ENCODE measurements at regions not wholly inside any gene's neighbourhood (a gene's known extent, or its start where the extent isn't known, plus 50 kb on each side); places are given as distances from the start of the nearest gene placed in this dataset.
"Not testable (repeated sequence)": the region's sequence is repeated elsewhere in the genome, so short reads cannot be mapped to it uniquely, and the experiment has no call there.

- POLR2A ChIA-PET, result not testable (repeated sequence)
Observed at GRCh38 chr1:146389178-146389577, 160.4 kb upstream of the NOTCH2NLA start.

GRCh38 chr1:146387750-146388469 is 159.1 kb upstream of the NOTCH2NLA start:
- H3K27ac ChIP-seq (ENCODE audit: insufficient read depth, low read depth, low read length); BruUV-seq (replicated peaks); H4K20me1 ChIP-seq (replicated peaks; ENCODE audit: control insufficient read depth, extremely low read depth, insufficient read depth, low read length); H3K9ac ChIP-seq (replicated peaks; ENCODE audit: extremely low read depth, insufficient read depth, low read length); dilution Hi-C loops (cut with MboI; ENCODE audit: extremely low pct_ligation_motif_present, low sequenced_read_pairs); CTCF ChIA-PET; FAIRE-seq; H3K9me3 ChIP-seq (replicated peaks; ENCODE audit: control insufficient read depth, insufficient read depth, low read length); H3K4me3 ChIP-seq (replicated peaks in 1 of 3; ENCODE audit: insufficient read depth in 1 of 3, low read depth in 1 of 3, low read length in 3 of 3); H3K9me1 ChIP-seq (replicated peaks; ENCODE audit: control insufficient read depth, extremely low read depth, insufficient read depth, low read length); H2AFZ ChIP-seq (ENCODE audit: low read depth, low read length); H3K27me3 ChIP-seq (ENCODE audit: control insufficient read depth in 2 of 2, insufficient read depth in 2 of 2, low read length in 2 of 2); H3K4me2 ChIP-seq (ENCODE audit: insufficient read depth, low read length); H3K4me1 ChIP-seq (ENCODE audit: control insufficient read depth, extremely low read depth, insufficient read depth, low read length); H3K36me3 ChIP-seq (ENCODE audit: control insufficient read depth in 2 of 2, extremely low read depth in 1 of 2, insufficient read depth in 2 of 2, low read length in 2 of 2); intact Hi-C loops (cut with micrococcal nuclease); H3K79me2 ChIP-seq (ENCODE audit: control insufficient read depth, insufficient read depth, low read length); DNase-seq (ENCODE audit: low read depth, low spot score): not testable (repeated sequence)
- POLR2A ChIA-PET, result interaction anchor here (0.6 to 1.1 kb wide), 6 partner anchors 11 to 1842 kb away, joined by 3 to 47 read pairs (median 6); no protein-coding TSS in a partner anchor

More at GRCh38 chr1:146389178-146389577, 160.4 kb upstream of the NOTCH2NLA start:
- H3K4me3 ChIP-seq (replicated peaks in 1 of 3; ENCODE audit: insufficient read depth in 1 of 3, low read depth in 1 of 3, low read length in 3 of 3); DNase-seq (ENCODE audit: low read depth, low spot score); dilution Hi-C loops (cut with MboI; ENCODE audit: extremely low pct_ligation_motif_present, low sequenced_read_pairs); H3K9me3 ChIP-seq (replicated peaks; ENCODE audit: control insufficient read depth, insufficient read depth, low read length); H2AFZ ChIP-seq (ENCODE audit: low read depth, low read length); H3K4me2 ChIP-seq (ENCODE audit: insufficient read depth, low read length); H3K4me1 ChIP-seq (ENCODE audit: control insufficient read depth, extremely low read depth, insufficient read depth, low read length); H3K79me2 ChIP-seq (ENCODE audit: control insufficient read depth, insufficient read depth, low read length); H3K36me3 ChIP-seq (ENCODE audit: control insufficient read depth in 2 of 2, extremely low read depth in 1 of 2, insufficient read depth in 2 of 2, low read length in 2 of 2); H3K9ac ChIP-seq (replicated peaks; ENCODE audit: extremely low read depth, insufficient read depth, low read length); H3K9me1 ChIP-seq (replicated peaks; ENCODE audit: control insufficient read depth, extremely low read depth, insufficient read depth, low read length); intact Hi-C loops (cut with micrococcal nuclease); FAIRE-seq; H4K20me1 ChIP-seq (replicated peaks; ENCODE audit: control insufficient read depth, extremely low read depth, insufficient read depth, low read length); CTCF ChIA-PET; H3K27ac ChIP-seq (ENCODE audit: insufficient read depth, low read depth, low read length); H3K27me3 ChIP-seq (ENCODE audit: control insufficient read depth in 2 of 2, insufficient read depth in 2 of 2, low read length in 2 of 2); BruUV-seq (replicated peaks): not testable (repeated sequence)
